ENCODE measurements at regions not wholly inside any gene's neighbourhood (a gene's known extent, or its start where the extent isn't known, plus 50 kb on each side); places are given as distances from the start of the nearest gene placed in this dataset.

DNA sequence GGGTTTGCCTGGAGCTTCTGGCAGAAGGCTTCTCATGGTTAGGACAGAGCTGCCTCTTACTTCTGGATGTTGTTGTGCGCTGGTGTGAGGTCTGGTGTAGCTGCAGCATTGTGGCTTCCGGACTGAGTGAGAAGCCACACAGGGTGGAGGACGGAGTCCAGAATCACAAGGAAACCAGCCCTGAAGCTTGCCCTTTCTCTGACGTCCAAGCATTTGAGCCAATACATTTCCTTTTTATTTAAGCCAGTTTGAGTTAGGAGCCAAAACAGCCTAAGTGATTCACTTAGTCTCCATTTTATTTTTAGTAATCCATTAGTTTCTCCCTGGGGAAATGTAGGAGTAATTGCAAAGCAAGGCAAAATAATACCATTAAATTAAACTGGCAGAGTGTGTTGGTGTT lies 402.4 kb upstream of the RGS6 start:
- Histone ChIP-seq H3K18ac (ENCODE audit: insufficient read length, low read depth, low read length) (no peak overlapping the region), H4K91ac (ENCODE audit: insufficient read length, low read depth, low read length) (no peak overlapping the region), H4K8ac (replicated peaks; ENCODE audit: insufficient read length, low read depth, low read length) (no peak overlapping the region), H2BK5ac (ENCODE audit: insufficient read length, low read length) (no peak overlapping the region), H3K14ac (ENCODE audit: insufficient read depth, low read length) (no peak overlapping the region), H3K9me3 (ENCODE audit: control insufficient read depth, low read depth, low read length) (no peaks in the 10 kb centered on the region), H3K79me2 (ENCODE audit: insufficient read depth, low read length) (no peaks in the 10 kb centered on the region), H2BK15ac (ENCODE audit: low read depth, low read length) (no peak overlapping the region), H3K4me1 (ENCODE audit: insufficient read depth, low read length) (peaks cover 2% of the 10 kb centered on the region; the same call in 1 of the 2 replicates), H3K4ac (ENCODE audit: low read depth, low read length) (no peak overlapping the region), H3K4me2 (ENCODE audit: insufficient read depth, insufficient read length, low read length) (no peak overlapping the region), H4K5ac (ENCODE audit: insufficient read length, low read depth, low read length) (no peak overlapping the region), H3K23me2 (ENCODE audit: insufficient read length, low read depth, low read length, poor library complexity, severe bottlenecking) (no peaks in the 10 kb centered on the region), H3T11ph (ENCODE audit: low read length) (no peak overlapping the region), H2BK20ac (ENCODE audit: low read depth, low read length, poor library complexity, severe bottlenecking) (no peak overlapping the region), H3K23ac (ENCODE audit: insufficient read length, low read depth, low read length) (no peak overlapping the region), H2BK120ac (ENCODE audit: low read depth, low read length, poor library complexity, severe bottlenecking) (no peak overlapping the region), H3K9ac (ENCODE audit: extremely low read depth, insufficient read length, low read length) (no peak overlapping the region), H4K20me1 (ENCODE audit: control insufficient read depth, insufficient read depth, insufficient read length) (no peaks in the 10 kb centered on the region), H2AFZ (ENCODE audit: low read length) (no peak overlapping the region), H3K27me3 (ENCODE audit: insufficient read depth, low read length) (no peaks in the 10 kb centered on the region), H3K27ac (ENCODE audit: insufficient read length, low read depth, low read length) (no peak overlapping the region), H3K79me1 (ENCODE audit: insufficient read depth, low read depth, low read length, poor library complexity, severe bottlenecking) (no peaks in the 10 kb centered on the region), H2AK5ac (ENCODE audit: insufficient read length, low read length) (no peak overlapping the region), H3K56ac (ENCODE audit: insufficient read length, low read depth, low read length) (no peak overlapping the region), H2BK12ac (ENCODE audit: insufficient read length, low read depth, low read length) (no peak overlapping the region)
- no peak for TF ChIP-seq CTCF (conservative IDR thresholded peaks at IDR 0.05)
- Mint-ChIP-seq H3K9me3 (no peaks in the 10 kb centered on the region), H3K36me3 (ENCODE audit: insufficient read depth in 1 of 3, low read depth in 3 of 3) (peaks cover 0 to 10% (median 0%) of the 10 kb centered on the region in 3 experiments; a peak in 2 of 7 replicates), H3K4me3 (no peak overlapping the region), H3K27me3 (ENCODE audit: low read depth) (no peaks in the 10 kb centered on the region), H3K27ac (peak overlapping the region; percentile 57 to 97 (median 66); a peak in 5 of 7 replicates), H3K4me1 (peaks cover 19 to 21% of the 10 kb centered on the region in 2 experiments)
- DNase-seq = no peak
- WGBS (ENCODE audit: extremely low coverage, insufficient read length, low lambda C conversion rate) = no CpG with 5 or more reads among the region's 4 CpGs
